ENCODE measurements at regions not wholly inside any gene's neighbourhood (a gene's known extent, or its start where the extent isn't known, plus 50 kb on each side); places are given as distances from the start of the nearest gene placed in this dataset.

DNA sequence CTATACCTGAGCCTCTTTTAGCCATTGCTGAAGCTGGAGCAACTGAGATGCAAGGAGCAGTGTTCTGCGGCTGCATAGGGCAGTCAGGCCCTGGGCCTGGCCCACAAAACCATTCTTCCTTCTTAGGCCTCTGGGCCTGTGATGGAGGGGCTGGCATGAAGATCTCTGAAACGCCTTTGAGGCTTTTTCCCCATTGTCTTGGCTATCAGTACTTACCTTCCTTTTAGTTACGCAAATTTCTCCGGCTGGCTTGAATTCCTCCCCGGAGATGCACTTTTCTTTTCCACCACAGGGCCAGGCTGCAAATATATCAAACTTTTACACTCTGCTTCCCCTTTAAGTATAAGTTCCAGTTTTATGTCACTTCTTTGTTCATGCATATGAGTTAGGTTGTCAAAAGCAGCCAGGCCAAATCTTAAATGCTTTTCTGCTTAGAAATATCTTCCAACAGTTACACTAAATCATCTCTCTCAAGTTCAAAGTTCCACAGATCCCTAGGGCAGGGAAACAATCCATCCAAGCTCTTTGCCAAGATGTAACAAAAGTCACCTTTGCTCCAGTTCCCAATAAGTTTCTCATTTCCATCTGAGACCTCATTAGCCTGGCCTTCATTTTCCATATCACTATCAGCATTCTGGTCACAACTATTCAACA, 194.4 kb upstream of the PCDH7 start:
- ATAC-seq (ENCODE audit: low FRiP score) (no peak), DNase-seq (ENCODE audit: low spot score) (no peak)
- TF ChIP-seq, protein P1, sequence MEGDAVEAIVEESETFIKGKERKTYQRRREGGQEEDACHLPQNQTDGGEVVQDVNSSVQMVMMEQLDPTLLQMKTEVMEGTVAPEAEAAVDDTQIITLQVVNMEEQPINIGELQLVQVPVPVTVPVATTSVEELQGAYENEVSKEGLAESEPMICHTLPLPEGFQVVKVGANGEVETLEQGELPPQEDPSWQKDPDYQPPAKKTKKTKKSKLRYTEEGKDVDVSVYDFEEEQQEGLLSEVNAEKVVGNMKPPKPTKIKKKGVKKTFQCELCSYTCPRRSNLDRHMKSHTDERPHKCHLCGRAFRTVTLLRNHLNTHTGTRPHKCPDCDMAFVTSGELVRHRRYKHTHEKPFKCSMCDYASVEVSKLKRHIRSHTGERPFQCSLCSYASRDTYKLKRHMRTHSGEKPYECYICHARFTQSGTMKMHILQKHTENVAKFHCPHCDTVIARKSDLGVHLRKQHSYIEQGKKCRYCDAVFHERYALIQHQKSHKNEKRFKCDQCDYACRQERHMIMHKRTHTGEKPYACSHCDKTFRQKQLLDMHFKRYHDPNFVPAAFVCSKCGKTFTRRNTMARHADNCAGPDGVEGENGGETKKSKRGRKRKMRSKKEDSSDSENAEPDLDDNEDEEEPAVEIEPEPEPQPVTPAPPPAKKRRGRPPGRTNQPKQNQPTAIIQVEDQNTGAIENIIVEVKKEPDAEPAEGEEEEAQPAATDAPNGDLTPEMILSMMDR (IDR thresholded peaks at IDR 0.05): no peak

DNA sequence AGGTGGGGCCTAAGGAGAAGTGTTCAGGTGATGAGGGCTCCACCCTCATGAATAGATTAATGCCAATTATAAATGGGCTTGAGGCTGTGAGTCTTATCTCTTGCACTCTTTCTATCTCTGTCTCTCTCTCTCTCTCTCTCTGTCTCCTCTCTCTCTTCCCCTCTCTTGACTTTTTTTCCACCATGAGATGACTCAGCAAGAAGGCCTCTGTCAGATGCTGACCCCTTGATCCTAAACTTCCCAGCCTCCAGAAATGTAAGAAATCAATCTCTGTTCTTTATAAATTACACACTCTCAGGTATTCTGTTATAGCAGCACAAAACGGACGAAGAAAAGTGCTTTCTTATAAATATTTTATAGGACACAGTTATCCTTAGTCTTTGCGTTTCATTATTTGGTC, 184.9 kb upstream of the PCDH7 start:
- ATAC-seq (ENCODE audit: low FRiP score): no peak
- TF ChIP-seq, protein P1 (IDR thresholded peaks at IDR 0.05): no peak
- no peak for DNase-seq (ENCODE audit: low spot score)

DNA sequence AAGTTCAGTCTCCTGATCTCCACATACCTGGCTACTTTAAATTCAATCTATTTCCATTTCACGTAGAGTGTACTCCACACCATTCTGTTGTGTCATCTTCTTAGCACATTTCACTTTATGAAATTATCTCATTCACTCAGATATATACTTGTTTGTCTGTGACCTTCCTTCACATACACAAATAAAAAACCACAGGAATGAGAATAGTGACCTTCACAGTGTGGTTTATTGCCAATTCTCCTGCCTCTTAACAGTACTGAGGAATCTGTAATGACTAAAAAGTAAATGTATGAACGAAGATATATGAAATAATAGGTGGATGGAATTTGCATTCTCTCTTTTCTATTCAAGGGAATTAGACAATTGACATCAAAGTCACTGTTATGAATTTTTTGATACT, 183.9 kb upstream of the PCDH7 start:
- no peak for ATAC-seq (ENCODE audit: low FRiP score)
- DNase-seq (ENCODE audit: low spot score): no peak
- TF ChIP-seq, protein P1 (IDR thresholded peaks at IDR 0.05): no peak

DNA sequence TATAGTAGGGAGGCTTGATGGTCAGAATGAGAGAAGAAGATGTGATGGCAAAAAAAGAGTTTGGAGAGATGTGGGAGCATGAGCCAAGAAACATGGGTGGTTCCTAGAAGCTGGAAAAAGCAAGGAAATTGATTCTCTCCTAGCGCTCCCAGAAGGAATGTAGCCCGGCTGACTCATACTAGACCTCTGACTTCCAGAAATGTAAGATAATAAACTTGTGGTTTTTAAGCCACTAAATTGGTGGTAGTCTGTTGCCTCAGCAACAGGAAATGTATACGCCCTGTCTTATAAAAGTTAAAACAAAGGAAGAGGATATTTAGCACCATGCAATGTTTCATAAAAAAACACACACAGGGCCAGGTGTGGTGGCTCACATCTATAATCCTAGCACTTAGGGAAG, 182.7 kb upstream of the PCDH7 start:
- ATAC-seq (ENCODE audit: low FRiP score): no peak
- TF ChIP-seq, protein P1 (IDR thresholded peaks at IDR 0.05): no peak
- DNase-seq (ENCODE audit: low spot score): no peak

DNA sequence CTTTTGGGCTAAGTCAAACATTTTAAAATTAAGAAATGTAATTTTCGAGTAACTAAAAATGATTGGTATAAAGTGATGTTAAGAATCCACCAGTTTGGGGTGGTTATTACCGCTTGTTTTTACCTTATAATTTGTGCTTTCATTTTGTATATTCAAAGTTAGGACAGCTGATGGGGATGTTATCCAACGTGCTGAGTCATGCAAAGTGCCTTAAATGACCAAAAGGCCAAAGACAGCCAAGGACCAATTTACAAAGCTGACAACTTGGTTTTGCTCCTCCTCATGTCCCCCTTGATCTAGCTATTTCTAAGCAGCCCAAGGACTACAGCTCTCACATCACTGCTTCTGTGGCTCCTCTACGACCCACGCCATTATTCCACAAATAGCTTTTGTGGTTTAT, 181.4 kb upstream of the PCDH7 start:
- no peak for DNase-seq (ENCODE audit: low spot score)
- TF ChIP-seq, protein P1 (IDR thresholded peaks at IDR 0.05): no peak
- ATAC-seq (ENCODE audit: low FRiP score): no peak

DNA sequence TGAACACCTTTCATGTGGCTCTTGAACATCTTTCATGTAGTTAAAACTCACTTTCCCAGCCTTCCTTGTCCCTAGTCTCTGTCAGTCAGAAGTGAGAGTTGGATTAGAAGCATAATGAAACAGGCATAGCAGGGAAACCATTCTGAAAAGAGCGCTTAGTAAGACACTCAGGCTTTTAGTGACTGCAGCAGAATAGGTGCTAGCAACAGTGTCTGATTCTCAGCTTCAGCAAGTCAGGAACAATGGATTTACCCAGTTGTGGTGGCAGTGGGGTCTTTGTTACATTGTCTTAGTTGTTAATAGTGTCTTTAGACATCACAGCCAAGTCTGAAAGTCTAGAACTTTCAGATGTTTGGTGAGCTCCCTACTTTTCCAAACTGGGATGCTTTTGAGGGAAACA, 177.1 kb upstream of the PCDH7 start:
- ATAC-seq (ENCODE audit: low FRiP score) (no peak), DNase-seq (ENCODE audit: low spot score) (no peak)
- TF ChIP-seq, protein P1 (IDR thresholded peaks at IDR 0.05): no peak

DNA sequence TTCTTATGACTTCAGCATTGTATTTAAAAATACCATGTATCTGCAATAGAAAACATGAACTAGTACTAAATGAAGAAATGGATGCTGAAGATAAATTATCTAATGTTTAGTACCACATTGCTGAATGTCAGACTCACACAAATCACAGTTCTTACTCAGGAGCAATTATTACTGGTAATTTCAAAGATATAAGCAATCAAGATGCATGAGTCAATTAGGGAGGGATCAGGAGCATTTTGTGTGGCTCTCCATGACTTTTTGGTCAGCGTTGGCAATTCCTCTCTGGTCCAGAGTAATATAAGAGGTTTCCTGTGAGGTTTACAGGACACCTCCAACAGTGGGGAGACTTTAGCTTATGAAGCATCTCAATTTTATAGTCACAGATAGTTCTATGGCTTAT, 167.0 kb upstream of the PCDH7 start:
- TF ChIP-seq, protein P1 (IDR thresholded peaks at IDR 0.05): no peak
- ATAC-seq (ENCODE audit: low FRiP score) (no peak), DNase-seq (ENCODE audit: low spot score) (no peak)

All from omental fat pad (tissue), 3 donors.